ENCODE measurements at regions not wholly inside any gene's neighbourhood (a gene's known extent, or its start where the extent isn't known, plus 50 kb on each side); places are given as distances from the start of the nearest gene placed in this dataset.
A peak's percentile ranks its signal among the peaks of the same experiment; 100 is the strongest.

DNA sequence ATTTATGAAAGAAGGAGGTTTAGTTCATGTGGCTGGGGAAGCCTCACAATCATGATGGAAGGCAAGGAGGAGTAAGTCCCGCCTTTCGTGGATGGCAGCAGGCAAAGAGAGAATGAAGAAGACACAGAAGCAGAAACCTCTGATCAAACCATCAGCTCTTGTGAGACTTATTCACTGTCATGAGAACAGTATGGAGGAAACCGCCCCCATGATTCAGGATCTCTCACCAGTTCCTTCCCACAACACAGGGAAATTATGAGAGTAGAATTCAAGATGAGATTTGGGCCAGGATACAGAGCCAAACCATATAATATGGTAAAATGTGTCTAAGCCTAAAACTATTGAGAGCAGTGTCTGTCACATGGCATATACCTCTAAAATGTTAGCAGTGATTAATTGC lies 503.8 kb upstream of the CCDC179 start:
- Histone ChIP-seq H3K4me3 (no peak overlapping the region), H3K27ac (no peak overlapping the region), H3K4me1 (peaks cover 13% of the 10 kb centered on the region), H3K27me3 (no peaks in the 10 kb centered on the region), H3K9me3 (replicated peaks) (no peaks in the 10 kb centered on the region), H3K36me3 (no peaks in the 10 kb centered on the region)
- no peak for DNase-seq

DNA sequence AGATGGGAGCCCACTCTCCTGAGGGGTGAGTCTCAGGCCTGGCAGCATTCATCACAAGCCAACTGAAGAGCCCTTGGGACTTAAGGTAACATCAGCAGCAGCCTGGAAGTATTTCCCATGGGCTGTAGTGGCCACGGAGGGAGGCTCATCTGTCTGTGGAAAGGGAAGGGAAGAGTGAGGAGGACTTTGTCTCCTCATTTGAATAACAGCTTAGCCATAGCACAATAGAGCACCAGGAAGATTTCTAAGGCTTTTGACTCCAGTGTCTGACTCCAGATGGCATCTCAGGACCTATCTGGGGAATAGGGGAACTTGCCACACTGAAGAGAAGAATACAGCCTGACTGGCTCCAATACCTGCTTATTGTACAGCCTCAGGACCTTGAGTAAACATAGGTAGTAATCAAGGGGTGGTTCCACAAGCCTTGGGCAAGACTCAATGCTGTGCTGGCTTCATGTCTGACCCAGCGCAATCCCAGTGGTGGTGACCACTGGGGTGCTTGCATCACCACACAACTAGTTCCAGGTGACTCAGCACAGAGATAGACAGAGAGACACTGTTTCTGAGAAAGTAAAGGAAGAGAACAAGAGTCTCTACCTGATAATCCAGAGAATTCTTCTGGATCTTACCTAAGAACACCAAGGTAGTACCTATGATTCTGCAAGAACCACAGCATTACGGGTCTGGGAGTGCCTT lies 510.5 kb upstream of the CCDC179 start:
- no peak overlapping the region for H3K4me3 ChIP-seq
- DNase-seq = no peak
- H3K27me3 ChIP-seq = no peaks in the 10 kb centered on the region
- H3K27ac ChIP-seq = no peak overlapping the region
- H3K36me3 ChIP-seq = no peaks in the 10 kb centered on the region
- H3K9me3 ChIP-seq (replicated peaks) = peaks cover 4% of the 10 kb centered on the region; the same call in 1 of the 2 replicates
- H3K4me1 ChIP-seq = peaks cover 3% of the 10 kb centered on the region; the same call in 1 of the 2 replicates

DNA sequence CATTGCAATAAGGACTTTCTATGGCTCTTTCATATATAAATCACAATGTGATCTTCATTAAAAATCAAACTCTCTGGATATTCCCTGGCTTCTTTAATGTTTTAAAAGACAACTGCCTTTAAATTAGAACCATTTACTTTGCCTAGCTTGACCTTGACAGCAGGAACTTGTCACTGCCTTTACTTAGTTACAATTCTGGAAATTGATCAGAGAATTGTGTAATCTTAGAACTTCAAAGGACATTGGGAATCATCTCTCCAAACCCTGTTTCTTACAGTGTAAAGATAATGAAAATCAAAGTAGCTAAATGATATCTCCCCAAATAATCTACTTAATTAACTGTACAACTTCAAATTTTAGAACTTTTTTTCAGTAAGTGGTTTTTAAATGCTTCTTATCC lies 517.6 kb upstream of the CCDC179 start:
- Histone ChIP-seq H3K27me3 (0 out of 2 replicates have a peak, but pooled peaks cover 3% of the 10 kb centered on the region), H3K4me1 (peaks cover 3% of the 10 kb centered on the region; the same call in 1 of the 2 replicates), H3K4me3 (no peak overlapping the region), H3K27ac (no peak overlapping the region), H3K9me3 (replicated peaks) (no peaks in the 10 kb centered on the region; the same call in 1 of the 2 replicates), H3K36me3 (no peaks in the 10 kb centered on the region)
- DNase-seq = no peak

DNA sequence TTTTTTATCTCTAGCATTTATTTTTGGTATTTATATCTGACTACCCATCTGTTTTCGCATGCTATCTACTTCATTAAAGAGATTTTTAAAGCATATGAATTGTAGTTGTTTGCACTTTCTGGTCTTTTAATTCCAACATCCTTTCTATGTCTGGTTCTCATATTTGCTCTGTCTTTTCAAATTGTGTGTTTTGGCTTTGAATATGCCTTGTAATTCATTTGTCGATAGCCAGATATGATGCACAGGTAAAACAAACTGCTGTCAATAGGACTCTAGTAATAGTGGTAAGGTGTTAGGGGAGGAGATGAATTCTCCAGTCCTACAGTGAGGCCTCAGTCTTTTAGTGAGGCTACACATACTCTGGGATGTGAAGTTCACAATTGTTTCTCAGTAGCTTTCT lies 530.8 kb upstream of the CCDC179 start:
- no peak overlapping the region for H3K4me3 ChIP-seq
- no peak overlapping the region for H3K27ac ChIP-seq
- H3K4me1 ChIP-seq = no peaks in the 10 kb centered on the region
- H3K36me3 ChIP-seq = no peaks in the 10 kb centered on the region
- H3K27me3 ChIP-seq = no peaks in the 10 kb centered on the region
- H3K9me3 ChIP-seq (replicated peaks) = 0 out of 2 replicates have a peak, but pooled peaks cover 2% of the 10 kb centered on the region
- no peak for DNase-seq

DNA sequence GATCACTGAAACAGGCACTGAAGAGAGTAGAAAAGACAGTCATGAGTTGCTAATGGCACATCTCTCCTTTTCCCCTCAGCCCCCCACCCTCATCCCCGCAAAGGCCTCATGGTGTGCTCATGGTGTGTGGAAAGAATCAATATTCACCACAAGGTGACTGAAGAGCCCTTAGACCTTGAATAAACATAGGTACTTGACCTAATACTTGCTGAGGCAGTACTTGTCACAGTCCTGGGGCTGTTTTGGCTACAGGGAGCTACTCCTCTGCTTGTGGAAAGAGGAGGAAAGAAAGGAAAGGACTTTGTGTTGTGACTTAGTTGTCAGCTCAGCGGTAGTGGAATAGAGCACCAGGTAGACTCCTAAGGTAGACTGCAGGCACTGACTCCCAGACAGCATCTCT lies 537.8 kb upstream of the CCDC179 start:
- no peak for DNase-seq
- Histone ChIP-seq H3K4me1 (no peaks in the 10 kb centered on the region), H3K9me3 (replicated peaks) (no peaks in the 10 kb centered on the region), H3K27ac (no peak overlapping the region), H3K27me3 (no peaks in the 10 kb centered on the region), H3K4me3 (no peak overlapping the region), H3K36me3 (no peaks in the 10 kb centered on the region)

DNA sequence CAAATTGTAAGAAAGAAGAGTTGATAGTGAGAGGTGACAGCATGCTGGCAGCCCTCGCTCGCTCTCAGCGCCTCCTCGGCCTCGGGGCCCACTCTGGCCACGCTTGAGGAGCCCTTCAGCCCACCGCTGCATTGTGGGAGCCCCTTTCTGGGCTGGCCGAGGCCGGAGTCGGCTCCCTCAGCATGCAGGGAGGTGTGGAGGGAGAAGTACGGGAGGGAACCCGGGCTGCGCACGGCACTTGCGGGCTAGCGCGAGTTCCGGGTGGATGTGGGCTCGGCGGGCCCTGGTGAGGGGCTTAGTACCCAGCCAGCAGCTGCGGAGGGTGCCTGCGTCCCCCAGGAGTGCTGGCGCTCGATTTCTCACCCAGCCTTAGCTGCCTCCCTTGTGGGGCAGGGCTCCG lies 539.7 kb upstream of the CCDC179 start:
- H3K27me3 ChIP-seq = no peaks in the 10 kb centered on the region
- no peaks in the 10 kb centered on the region for H3K9me3 ChIP-seq (replicated peaks)
- H3K4me1 ChIP-seq = no peaks in the 10 kb centered on the region
- no peak for DNase-seq
- no peaks in the 10 kb centered on the region for H3K36me3 ChIP-seq
- no peak overlapping the region for H3K4me3 ChIP-seq
- H3K27ac ChIP-seq = no peak overlapping the region

DNA sequence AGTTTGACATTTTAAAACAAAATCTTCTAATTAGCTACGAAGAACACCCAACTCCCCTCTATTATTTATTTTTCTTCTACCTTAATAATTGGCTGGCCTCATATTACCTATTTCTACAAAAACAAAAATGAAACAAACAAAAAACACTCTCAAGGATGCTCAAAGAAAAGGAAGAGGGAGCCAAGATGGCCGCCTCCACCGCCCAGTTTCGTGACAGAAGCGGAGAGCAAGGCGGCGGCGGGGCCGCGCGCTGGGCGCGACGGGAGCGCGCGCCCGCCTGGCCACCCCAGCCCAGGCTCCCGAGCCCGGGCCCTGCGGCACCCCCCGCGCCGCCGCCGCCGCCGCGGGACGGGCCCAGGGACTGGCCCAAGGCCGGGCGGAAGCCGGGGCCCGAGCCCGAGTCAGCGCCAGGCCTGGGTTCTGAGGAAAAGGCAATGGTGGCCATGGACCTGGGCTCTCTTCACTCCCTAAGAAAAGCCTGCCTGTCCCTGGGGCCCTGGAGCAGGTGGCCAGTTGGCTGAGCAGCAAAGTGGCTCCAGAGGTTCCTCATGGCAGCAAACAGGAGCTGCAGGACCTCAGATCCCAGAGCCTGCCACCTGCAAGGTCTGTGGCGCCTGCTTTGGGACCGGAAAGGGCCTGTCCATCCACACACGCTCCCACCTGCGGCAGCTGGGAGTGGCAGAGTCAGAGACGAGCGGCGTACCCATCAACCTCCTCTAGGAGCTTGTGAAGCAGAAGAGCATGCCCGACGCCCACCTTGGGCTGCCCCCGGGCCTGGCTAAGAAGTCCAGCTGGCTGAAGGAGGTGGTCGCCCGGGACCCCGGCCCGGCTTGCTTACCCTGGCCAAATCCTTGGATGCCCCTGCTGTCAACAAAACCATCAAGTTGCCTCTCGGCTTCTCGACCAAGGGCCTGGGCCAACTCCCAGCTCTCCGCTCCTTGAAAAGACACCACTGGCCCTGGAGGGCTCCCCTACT lies 543.2 kb upstream of the CCDC179 start:
- H3K27ac ChIP-seq = no peak overlapping the region
- H3K4me1 ChIP-seq = no peaks in the 10 kb centered on the region
- no peak for DNase-seq
- H3K4me3 ChIP-seq = no peak overlapping the region
- no peaks in the 10 kb centered on the region for H3K36me3 ChIP-seq
- H3K27me3 ChIP-seq = no peaks in the 10 kb centered on the region
- H3K9me3 ChIP-seq (replicated peaks) = no peaks in the 10 kb centered on the region

DNA sequence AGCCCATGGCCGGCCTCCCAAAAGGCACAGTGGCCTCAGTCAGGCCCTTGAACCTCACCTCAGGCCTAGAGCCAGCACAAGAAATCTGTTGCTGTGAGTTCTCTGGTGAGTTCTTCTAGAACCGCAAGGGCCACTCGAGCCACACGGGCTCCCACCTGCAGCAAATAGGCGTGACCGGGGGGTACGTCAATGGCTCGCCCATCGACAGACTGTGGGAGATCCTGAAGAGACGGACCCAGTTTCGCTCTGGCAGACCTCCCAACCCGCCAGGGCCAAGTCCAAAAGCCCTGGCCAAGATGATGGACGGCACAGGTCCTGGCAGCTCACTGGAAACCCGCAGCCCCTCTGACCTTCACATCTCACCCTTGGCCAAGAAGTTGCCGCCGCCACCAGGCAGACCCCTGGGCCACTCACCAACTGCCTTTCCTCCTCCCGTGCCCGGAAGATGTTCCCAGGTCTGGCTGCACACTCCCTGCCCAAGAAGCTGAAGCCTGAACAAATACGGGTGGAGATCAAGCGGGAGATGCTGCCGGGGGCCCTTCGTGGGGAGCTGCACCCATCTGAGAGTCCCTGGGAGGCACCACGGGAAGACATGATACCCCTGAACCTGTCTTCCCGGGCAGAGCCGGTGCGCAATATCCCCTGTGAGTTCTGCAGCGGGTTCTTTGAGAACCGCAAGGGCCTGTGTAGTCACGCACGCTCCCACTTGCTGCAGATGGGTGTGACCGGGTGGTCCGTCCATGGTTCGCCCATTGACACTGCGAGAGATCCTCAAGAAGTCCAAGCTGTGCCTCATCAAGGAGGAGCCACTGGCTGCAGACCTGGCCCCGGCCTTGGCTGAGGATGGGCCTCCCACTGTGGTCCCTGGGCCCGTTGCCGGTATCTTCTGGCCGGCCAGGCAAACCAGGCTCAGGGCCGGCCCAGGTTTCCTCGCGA lies 544.2 kb upstream of the CCDC179 start:
- Histone ChIP-seq H3K4me1 (no peaks in the 10 kb centered on the region), H3K36me3 (no peaks in the 10 kb centered on the region), H3K27ac (no peak overlapping the region), H3K4me3 (no peak overlapping the region), H3K9me3 (replicated peaks) (no peaks in the 10 kb centered on the region), H3K27me3 (no peaks in the 10 kb centered on the region)
- no peak for DNase-seq

DNA sequence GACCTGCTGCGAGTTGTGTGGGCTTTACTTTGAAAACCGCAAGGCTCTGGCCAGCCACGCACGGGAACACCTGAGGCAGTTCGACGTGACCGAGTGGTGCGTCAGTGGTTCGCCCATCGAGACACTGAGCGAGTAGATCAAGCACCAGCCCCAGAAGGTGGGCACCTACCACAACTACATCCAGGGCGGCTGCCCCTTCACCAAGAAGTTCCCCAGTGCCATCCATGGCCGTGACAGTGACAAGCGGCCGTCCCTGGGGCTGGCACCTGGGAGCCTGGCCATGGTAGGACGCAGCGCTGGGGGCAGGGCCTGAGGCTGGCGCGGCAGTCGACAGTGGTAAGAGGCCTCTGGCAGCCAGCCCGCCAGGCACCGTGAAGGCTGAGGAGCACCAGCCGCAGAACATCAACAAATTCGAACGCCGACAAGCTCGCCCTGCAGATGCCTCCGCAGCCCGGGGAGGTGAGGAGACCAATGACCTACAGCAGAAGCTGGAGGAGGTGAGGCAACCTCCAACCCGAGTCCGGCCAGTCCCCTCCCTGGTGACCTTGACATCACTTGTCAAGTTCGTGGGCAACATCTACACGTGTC lies 545.2 kb upstream of the CCDC179 start:
- Histone ChIP-seq H3K27me3 (no peaks in the 10 kb centered on the region), H3K4me1 (no peaks in the 10 kb centered on the region), H3K36me3 (no peaks in the 10 kb centered on the region), H3K27ac (no peak overlapping the region), H3K4me3 (no peak overlapping the region), H3K9me3 (replicated peaks) (no peaks in the 10 kb centered on the region)
- DNase-seq = no peak

DNA sequence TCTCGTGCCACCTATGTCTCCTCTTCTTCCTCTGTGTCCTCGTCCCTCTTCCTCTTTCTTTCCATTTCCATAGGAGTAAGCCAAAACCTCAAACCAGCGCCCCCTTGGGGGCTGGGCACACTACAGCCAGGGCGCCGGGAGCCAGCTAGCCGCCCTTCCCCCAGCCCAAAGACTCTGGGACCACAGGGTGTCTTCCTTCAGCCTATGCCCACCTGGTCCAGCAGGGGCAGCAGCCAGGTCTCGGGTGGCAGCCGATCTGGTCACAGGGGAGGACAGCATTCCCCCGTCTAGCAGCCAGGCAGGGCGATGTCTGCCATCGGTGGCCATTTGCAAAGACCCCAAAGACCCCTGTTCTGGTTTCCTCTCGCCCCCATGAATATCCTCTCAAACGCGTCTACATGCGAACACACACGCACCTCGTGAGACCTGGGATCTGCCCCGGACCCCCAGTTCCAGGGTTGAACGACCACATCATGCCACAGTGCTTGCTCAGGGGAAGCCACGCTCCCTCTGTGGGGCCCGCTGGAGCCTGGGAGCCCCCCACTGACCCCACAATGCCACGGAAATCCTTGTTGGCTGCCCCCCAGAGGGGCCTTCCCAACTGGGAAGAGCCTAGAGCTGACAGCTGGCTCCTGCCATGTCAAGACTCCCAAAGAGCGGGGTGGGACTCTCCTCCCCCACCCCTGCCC lies 546.0 kb upstream of the CCDC179 start:
- no peak overlapping the region for H3K27ac ChIP-seq
- DNase-seq = no peak
- H3K9me3 ChIP-seq (replicated peaks) = no peaks in the 10 kb centered on the region; the same call in 1 of the 2 replicates
- no peaks in the 10 kb centered on the region for H3K27me3 ChIP-seq
- no peaks in the 10 kb centered on the region for H3K36me3 ChIP-seq
- H3K4me1 ChIP-seq = no peaks in the 10 kb centered on the region
- H3K4me3 ChIP-seq = no peak overlapping the region

DNA sequence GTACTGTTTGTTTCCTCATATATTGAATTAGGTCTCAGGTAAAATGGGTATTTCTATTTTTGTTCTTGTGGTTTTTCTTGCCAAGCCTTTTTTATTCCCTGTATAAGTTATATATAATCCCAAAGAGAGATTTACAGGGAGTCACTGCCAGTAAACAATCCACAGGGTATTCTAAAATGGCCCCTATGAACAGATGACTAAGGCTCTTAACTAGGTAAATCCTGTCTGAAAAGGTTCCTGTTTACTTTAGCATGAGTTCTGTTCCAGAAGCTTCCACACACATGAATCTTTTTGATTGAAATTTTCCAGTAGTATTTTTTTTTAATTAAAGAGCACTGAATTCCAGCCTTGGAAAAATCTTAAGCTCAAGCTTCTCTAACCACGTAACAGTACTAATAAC lies 552.8 kb upstream of the CCDC179 start:
- H3K4me1 ChIP-seq = no peaks in the 10 kb centered on the region
- H3K4me3 ChIP-seq = no peak overlapping the region
- no peaks in the 10 kb centered on the region for H3K36me3 ChIP-seq
- DNase-seq = no peak
- H3K27ac ChIP-seq = no peak overlapping the region
- H3K27me3 ChIP-seq = no peaks in the 10 kb centered on the region
- H3K9me3 ChIP-seq (replicated peaks) = no peaks in the 10 kb centered on the region; the same call in 1 of the 2 replicates

DNA sequence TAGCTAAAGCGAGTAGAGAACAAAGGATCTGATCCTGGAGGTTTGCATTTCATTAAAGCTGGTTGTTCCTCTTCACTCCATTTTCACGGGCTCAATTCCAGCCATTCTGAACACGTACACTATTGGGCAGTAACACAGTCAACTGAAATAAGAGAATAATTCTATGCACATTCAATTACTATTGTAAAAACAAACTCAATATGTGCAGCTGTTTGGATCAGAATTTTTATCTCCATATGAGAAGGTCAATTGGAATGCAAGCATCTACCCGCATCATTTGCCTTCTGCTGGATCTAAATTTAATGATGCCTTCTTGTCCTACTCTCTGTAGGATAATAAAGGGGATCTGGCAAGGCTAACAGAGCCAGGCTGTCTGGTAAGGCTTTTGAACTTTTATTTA lies 562.8 kb upstream of the CCDC179 start:
- H3K36me3 ChIP-seq = no peaks in the 10 kb centered on the region
- peak overlapping the region; percentile 69 for H3K27ac ChIP-seq
- no peaks in the 10 kb centered on the region for H3K27me3 ChIP-seq
- H3K4me3 ChIP-seq = no peak overlapping the region
- DNase-seq = peak; percentile 32 to 62
- no peaks in the 10 kb centered on the region for H3K9me3 ChIP-seq (replicated peaks)
- H3K4me1 ChIP-seq = peaks cover 27% of the 10 kb centered on the region

DNA sequence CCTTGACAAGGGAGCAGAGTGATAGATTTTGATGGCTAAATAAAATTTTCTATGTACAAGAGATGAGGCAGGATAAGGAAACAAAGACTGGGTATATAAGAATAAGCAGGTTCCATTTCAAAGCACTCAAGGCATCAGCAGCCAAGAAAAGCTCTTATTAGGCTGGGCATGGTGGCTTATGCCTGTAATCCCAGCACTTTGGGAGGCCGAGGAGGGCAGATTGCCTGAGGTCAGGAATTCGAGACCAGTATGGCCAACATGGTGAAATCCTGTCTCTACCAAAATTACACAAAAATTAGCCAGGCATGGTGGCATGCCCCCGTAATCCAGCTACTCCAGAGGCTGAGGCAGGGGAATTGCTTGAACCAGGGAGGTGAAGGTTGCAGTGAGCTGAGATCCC lies 563.4 kb upstream of the CCDC179 start:
- Histone ChIP-seq H3K9me3 (replicated peaks) (no peaks in the 10 kb centered on the region), H3K36me3 (no peaks in the 10 kb centered on the region), H3K4me3 (no peak overlapping the region), H3K27me3 (no peaks in the 10 kb centered on the region), H3K27ac (peak overlapping the region; percentile 69), H3K4me1 (peaks cover 27% of the 10 kb centered on the region)
- DNase-seq = peak; percentile 53 to 61

DNA sequence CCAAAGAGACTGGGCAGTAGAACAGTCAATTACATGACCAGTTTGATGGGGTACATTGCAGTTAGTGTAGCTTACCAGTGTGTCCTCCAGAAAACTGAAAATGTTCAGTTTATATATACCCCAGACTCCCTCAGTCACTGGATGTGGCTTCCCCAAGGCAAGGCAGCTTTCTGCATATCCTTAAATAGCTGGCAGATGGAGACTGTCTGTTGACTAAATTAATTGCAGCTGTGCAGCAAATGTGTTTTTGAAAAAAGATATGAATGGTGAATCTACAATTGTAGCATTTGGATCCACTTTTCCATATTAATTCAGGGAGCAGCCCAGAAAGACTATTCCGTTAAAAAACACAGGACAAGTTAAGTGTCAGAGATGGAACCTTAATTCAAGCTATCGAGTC lies 565.1 kb upstream of the CCDC179 start:
- H3K36me3 ChIP-seq = no peaks in the 10 kb centered on the region
- H3K27ac ChIP-seq = no peak overlapping the region; the same call in 1 of the 2 replicates
- H3K4me3 ChIP-seq = no peak overlapping the region
- DNase-seq = peak in 1 of 2 experiments; percentile 19
- H3K4me1 ChIP-seq = peaks cover 27% of the 10 kb centered on the region
- H3K27me3 ChIP-seq = no peaks in the 10 kb centered on the region
- H3K9me3 ChIP-seq (replicated peaks) = no peaks in the 10 kb centered on the region; the same call in 1 of the 2 replicates
